ENCODE measurements at regions not wholly inside any gene's neighbourhood (a gene's known extent, or its start where the extent isn't known, plus 50 kb on each side); places are given as distances from the start of the nearest gene placed in this dataset.
"Not testable (repeated sequence)": the region's sequence is repeated elsewhere in the genome, so short reads cannot be mapped to it uniquely, and the experiment has no call there.

DNA sequence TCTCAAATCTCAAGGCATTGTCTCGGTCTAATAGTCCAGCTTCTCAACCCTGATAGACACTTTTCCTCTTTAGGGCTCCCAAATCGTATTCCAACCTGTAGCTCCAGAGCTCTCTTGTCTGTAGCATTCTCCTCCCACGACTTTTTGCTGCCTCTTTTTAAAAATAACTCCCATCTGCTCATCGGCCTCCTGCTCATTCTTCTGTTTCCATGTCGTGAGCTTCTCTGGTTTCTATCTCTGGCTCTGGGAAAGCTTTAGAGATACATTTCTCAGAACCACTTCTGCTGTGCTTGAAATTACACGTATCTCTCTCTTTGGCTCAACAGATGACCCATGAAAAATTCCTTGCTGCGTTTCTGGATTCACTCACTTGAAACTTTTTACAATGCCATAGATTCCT lies 609.6 kb upstream of the C16orf82 start:
- DNase-seq (ENCODE audit: low read depth): no peak
- in situ Hi-C loops (cut with HindIII; ENCODE audit: low pct_unique_long_range_greater_than_20kb, low sequenced_read_pairs): no loop called here

GRCh38 chr16:26457882-26458281 lies 608.8 kb upstream of the C16orf82 start:
- no peak for DNase-seq (ENCODE audit: low read depth)
- in situ Hi-C loops (cut with HindIII; ENCODE audit: low pct_unique_long_range_greater_than_20kb, low sequenced_read_pairs): no loop called here

- no peak for DNase-seq (ENCODE audit: low read depth)
- in situ Hi-C loops (cut with HindIII; ENCODE audit: low pct_unique_long_range_greater_than_20kb, low sequenced_read_pairs): no loop called here
Observed at GRCh38 chr16:26464576-26465266, 602.0 kb upstream of the C16orf82 start.

DNA sequence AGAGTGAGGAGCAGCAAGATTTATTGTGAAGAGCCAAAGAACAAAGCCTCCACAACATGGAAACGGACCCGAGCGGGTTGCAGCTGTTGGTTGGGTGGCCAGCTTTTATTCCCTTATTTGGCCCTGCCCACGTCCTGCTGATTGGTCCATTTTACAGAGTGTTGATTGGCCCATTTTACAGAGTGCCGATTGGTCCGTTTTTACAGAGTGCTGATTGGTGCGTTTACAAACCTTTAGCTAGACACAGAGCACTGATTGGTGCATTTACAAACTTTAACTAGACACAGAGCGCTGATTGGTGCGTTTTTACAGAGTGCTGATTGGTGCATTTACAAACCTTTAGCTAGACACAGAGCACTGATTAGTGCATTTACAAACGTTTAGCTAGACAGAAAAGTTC lies 592.3 kb upstream of the C16orf82 start:
- DNase-seq (ENCODE audit: low read depth); in situ Hi-C loops (cut with HindIII; ENCODE audit: low pct_unique_long_range_greater_than_20kb, low sequenced_read_pairs): not testable (repeated sequence)

DNA sequence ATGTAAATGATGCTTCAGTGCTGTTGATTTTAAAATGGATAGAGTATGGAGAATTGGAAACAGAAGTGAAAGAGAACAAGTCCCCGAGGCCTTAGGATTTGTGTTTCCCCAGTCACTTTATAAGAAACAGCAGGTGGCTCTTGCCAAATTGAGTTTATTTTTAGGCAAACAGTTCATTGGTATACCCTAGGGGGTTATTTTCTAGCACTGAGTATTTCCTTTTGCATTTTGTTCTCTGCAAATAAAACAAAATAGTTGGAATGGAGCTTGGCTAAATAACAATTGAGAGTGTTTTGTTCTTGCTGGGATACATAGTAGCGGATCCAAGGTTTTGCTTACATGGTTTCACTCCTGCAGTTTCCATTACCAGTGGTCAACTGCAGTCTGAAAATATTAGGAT lies 591.1 kb upstream of the C16orf82 start:
- no peak for DNase-seq (ENCODE audit: low read depth)
- in situ Hi-C loops (cut with HindIII; ENCODE audit: low pct_unique_long_range_greater_than_20kb, low sequenced_read_pairs): no loop called here

DNA sequence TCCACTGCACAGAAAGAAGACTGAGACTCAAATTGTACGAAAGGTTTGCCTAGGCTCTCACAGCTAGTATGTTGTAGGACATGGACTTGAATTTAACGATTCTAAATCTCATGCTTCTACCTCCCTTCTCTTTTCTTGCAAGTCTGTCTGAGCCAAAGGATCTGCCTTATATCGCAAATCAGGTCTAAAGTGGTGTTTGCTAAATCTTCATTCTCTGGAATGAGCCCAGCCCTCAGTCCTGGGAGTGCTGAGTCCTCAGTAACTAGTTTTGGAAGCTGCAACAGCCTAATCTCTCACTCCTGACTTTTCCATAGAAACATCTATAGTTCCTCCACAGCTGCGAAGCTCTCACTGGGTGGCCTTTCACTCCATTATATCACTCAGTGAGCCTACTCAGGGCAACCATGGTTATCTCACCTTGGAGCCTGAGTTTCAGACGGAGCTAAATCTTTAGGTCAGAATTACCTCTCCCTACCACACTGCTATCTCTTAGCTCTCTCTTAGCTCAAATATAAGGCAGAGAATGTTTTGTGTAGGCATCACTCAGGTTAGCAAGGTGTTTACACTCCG lies 575.5 kb upstream of the C16orf82 start:
- DNase-seq (ENCODE audit: low read depth): no peak
- in situ Hi-C loops (cut with HindIII; ENCODE audit: low pct_unique_long_range_greater_than_20kb, low sequenced_read_pairs): no loop called here

DNA sequence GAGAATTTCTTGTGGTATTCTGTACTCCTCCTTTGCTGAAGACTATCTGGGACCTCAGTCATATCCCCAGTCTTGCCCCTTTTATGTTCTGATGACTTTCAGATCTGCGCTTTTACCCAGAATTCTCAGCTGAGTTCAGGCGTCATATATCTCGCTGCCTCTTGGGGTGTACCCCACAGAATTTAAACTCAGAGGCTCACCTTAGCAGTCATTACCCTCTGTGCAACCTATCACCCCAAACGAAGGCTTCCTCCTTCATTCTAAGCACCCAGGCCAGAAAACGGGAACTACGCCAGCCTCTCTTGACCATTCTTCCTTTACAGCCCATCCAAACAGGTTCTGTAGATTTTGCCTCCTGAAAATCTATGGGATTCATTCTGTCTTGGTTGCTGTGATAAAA lies 574.8 kb upstream of the C16orf82 start:
- in situ Hi-C loops (cut with HindIII; ENCODE audit: low pct_unique_long_range_greater_than_20kb, low sequenced_read_pairs): no loop called here
- no peak for DNase-seq (ENCODE audit: low read depth)

DNA sequence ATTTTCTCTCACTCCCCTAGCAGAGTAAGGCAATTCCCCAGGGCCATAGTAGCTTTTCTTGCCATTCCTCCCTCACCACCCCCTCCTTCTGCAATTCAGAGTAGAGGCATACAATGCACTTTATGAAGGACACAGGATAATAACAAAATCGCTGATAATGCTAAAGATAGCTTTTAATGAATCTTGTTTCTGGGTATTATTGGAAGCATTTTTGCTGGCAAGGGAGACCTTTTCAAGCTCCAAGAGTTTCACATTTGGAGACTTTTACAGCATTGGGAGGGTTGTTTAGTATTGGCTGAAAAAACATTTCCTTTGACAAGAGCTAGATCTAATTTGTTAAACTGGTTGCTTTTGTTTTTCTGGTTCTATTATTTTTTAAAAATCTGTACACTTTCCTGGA lies 573.0 kb upstream of the C16orf82 start:
- in situ Hi-C loops (cut with HindIII; ENCODE audit: low pct_unique_long_range_greater_than_20kb, low sequenced_read_pairs): no loop called here

DNA sequence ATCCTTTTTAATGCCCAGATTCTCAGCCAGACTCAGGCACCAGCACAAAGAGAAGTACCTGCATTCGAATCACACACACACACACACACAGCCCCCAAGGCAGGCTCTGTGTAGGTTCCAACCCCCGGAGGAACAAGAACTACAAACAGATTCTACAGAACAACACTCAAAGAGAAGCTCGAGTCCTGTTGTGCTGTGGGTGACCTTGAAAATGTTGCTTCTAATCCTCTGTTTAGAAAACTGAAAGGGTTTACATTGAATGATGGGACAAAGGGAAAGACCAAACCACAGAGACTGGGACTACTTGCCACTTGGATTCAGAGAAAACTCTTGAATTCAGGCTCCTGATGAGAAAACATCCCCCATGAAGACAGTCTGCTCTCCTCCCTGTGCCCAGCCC lies 568.8 kb upstream of the C16orf82 start:
- in situ Hi-C loops (cut with HindIII; ENCODE audit: low pct_unique_long_range_greater_than_20kb, low sequenced_read_pairs): no loop called here
- no peak for DNase-seq (ENCODE audit: low read depth)

More for the DNA sequence above, 573.0 kb upstream of the C16orf82 start:
- DNase-seq (ENCODE audit: low read depth): no peak

- in situ Hi-C loops (cut with HindIII; ENCODE audit: low pct_unique_long_range_greater_than_20kb, low sequenced_read_pairs): no loop called here
- no peak for DNase-seq (ENCODE audit: low read depth)
Observed at GRCh38 chr16:26500326-26500725, 566.4 kb upstream of the C16orf82 start.

DNA sequence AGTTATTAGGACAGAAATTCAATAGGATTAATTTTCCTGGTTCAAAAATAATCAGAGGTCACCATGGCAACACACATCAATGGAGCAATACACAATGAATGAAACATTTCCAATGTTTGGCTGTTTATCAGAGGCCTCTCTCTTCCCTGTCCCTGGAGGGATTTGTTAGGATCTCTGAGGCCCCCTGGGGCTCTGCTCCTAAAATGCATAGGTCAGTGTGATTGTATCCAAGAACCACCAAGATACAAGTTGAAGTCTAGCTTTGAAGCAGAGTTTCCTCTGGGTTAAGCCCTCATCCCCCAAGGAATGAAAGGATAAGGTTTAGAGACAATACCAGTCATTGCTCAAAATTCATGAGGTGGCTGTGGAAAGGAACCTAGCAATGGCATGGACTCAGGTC lies 561.2 kb upstream of the C16orf82 start:
- DNase-seq (ENCODE audit: low read depth): no peak
- in situ Hi-C loops (cut with HindIII; ENCODE audit: low pct_unique_long_range_greater_than_20kb, low sequenced_read_pairs): no loop called here

GRCh38 chr16:26508946-26509345 lies 557.8 kb upstream of the C16orf82 start:
- DNase-seq (ENCODE audit: low read depth); in situ Hi-C loops (cut with HindIII; ENCODE audit: low pct_unique_long_range_greater_than_20kb, low sequenced_read_pairs): not testable (repeated sequence)

GRCh38 chr16:26510924-26511323 lies 555.8 kb upstream of the C16orf82 start:
- in situ Hi-C loops (cut with HindIII; ENCODE audit: low pct_unique_long_range_greater_than_20kb, low sequenced_read_pairs): no loop called here
- DNase-seq (ENCODE audit: low read depth): no peak

- in situ Hi-C loops (cut with HindIII; ENCODE audit: low pct_unique_long_range_greater_than_20kb, low sequenced_read_pairs): no loop called here
- DNase-seq (ENCODE audit: low read depth): no peak
Observed at GRCh38 chr16:26511463-26511862, 555.3 kb upstream of the C16orf82 start.

GRCh38 chr16:26521626-26522025 lies 545.1 kb upstream of the C16orf82 start:
- DNase-seq (ENCODE audit: low read depth): no peak
- in situ Hi-C loops (cut with HindIII; ENCODE audit: low pct_unique_long_range_greater_than_20kb, low sequenced_read_pairs): no loop called here

GRCh38 chr16:26524281-26524680 lies 542.4 kb upstream of the C16orf82 start:
- no peak for DNase-seq (ENCODE audit: low read depth)
- in situ Hi-C loops (cut with HindIII; ENCODE audit: low pct_unique_long_range_greater_than_20kb, low sequenced_read_pairs): no loop called here

GRCh38 chr16:26524846-26525245 lies 541.9 kb upstream of the C16orf82 start:
- no peak for DNase-seq (ENCODE audit: low read depth)

DNA sequence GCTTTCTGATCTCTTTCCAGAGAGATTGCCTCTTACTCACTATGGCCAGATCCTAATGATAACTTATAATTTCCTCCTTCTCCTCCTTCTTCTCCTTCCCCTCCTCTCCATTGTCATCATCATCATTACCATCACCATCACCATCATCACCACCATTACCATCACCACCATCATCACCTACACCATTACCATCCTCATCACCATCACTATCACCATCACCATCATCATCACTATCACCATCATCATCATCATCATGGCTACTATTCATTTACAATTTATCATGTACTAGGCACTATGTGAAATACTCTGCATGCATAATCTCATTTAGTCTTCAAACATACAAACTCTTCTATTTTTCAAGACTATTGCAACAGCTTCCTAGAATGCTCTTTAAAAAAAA lies 540.9 kb upstream of the C16orf82 start:
- in situ Hi-C loops (cut with HindIII; ENCODE audit: low pct_unique_long_range_greater_than_20kb, low sequenced_read_pairs): no loop called here
- DNase-seq (ENCODE audit: low read depth): no peak

More at GRCh38 chr16:26524846-26525245, 541.9 kb upstream of the C16orf82 start:
- in situ Hi-C loops (cut with HindIII; ENCODE audit: low pct_unique_long_range_greater_than_20kb, low sequenced_read_pairs): no loop called here

- DNase-seq (ENCODE audit: low read depth): no peak
- in situ Hi-C loops (cut with HindIII; ENCODE audit: low pct_unique_long_range_greater_than_20kb, low sequenced_read_pairs): no loop called here
Observed at GRCh38 chr16:26526633-26527032, 540.1 kb upstream of the C16orf82 start.

DNA sequence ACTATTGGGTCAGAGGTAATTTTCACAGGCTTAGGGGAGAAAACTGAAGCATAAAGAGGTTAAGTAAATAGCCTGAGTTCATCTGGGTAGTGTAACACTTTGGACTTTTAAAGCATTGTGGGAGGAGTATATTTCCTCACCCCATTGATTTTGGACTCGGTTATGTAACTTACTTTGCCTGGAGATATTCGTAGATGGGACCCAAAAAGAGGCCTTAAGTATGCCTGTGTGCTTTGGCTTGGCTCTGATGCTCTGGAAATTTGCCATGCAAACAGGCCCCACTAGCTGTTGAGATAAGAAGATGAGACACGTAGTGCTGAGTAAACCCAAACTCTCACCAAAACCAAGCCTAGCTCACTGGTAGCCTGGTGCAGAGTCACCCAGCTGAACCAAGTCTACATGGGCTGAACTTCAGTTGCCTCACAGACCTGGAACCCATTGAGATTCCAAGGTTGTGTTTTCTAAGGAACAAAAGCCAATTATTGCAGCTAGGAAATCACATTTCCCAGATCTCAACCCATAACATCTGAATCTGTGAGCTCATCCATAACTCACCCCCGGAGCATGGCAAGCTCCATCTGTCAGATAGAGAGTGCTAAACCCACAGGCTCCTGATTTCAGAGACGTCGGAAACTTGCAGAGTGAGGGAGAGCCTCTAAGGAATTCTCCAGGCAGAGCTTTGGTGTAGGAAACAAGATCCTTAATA lies 536.0 kb upstream of the C16orf82 start:
- DNase-seq (ENCODE audit: low read depth): no peak
- in situ Hi-C loops (cut with HindIII; ENCODE audit: low pct_unique_long_range_greater_than_20kb, low sequenced_read_pairs): no loop called here
